Hepatocyte (in vitro differentiated cells): ENCODE measurements at regions not wholly inside any gene's neighbourhood (a gene's known extent, or its start where the extent isn't known, plus 50 kb on each side); places are given as distances from the start of the nearest gene placed in this dataset.

Experiments
- CTCF ChIP-seq: fragments of 200-600 bp; sonication (generic); IDR thresholded peaks from 2 replicates; pipeline ENCODE4 v1.5.1; 2016; ENCODE audit warnings: antibody characterized with exemption, mild to moderate bottlenecking; ENCODE audit not compliant: poor library complexity
- EZH2 ChIP-seq: fragments of 200-600 bp; sonication (generic); IDR thresholded peaks from 2 replicates; pipeline ENCODE4 v1.6.1; 2016; ENCODE audit warnings: antibody characterized with exemption, mild to moderate bottlenecking, borderline replicate concordance

- no peak for TF ChIP-seq CTCF
- TF ChIP-seq EZH2, result no peak
Measured at GRCh38 chr21:32140151-32140550, 138.7 kb downstream of the MIS18A start.
